CD4-positive, alpha-beta T cell treated with Interleukin-4 for 4 hours (primary cell): ENCODE measurements at regions not wholly inside any gene's neighbourhood (a gene's known extent, or its start where the extent isn't known, plus 50 kb on each side); places are given as distances from the start of the nearest gene placed in this dataset.

Experiments used
- DNase-seq: peaks from one replicate; pipeline ENCODE4 v3.0.0-alpha.2; 2020

GRCh38 chr4:3384771-3385710 is 56.7 kb upstream of the HGFAC start:
- DNase-seq: no peak

- no peak for DNase-seq
These were observed 55.9 kb upstream of the HGFAC start for GRCh38 chr4:3385711-3386420.

GRCh38 chr4:3386526-3386925 is 55.2 kb upstream of the HGFAC start:
- no peak for DNase-seq

- no peak for DNase-seq
These were observed 54.4 kb upstream of the HGFAC start for GRCh38 chr4:3387154-3387942.

- no peak for DNase-seq
These were observed 53.8 kb upstream of the HGFAC start for GRCh38 chr4:3387943-3388361.

- no peak for DNase-seq
These were observed 53.1 kb upstream of the HGFAC start for GRCh38 chr4:3388471-3389232.

GRCh38 chr4:3389233-3390215 is 52.2 kb upstream of the HGFAC start:
- no peak for DNase-seq

GRCh38 chr4:3390288-3390811 is 51.4 kb upstream of the HGFAC start:
- no peak for DNase-seq

GRCh38 chr4:3391422-3391821 is 50.3 kb upstream of the HGFAC start:
- DNase-seq: no peak
